ENCODE measurements at regions not wholly inside any gene's neighbourhood (a gene's known extent, or its start where the extent isn't known, plus 50 kb on each side); places are given as distances from the start of the nearest gene placed in this dataset.

DNA sequence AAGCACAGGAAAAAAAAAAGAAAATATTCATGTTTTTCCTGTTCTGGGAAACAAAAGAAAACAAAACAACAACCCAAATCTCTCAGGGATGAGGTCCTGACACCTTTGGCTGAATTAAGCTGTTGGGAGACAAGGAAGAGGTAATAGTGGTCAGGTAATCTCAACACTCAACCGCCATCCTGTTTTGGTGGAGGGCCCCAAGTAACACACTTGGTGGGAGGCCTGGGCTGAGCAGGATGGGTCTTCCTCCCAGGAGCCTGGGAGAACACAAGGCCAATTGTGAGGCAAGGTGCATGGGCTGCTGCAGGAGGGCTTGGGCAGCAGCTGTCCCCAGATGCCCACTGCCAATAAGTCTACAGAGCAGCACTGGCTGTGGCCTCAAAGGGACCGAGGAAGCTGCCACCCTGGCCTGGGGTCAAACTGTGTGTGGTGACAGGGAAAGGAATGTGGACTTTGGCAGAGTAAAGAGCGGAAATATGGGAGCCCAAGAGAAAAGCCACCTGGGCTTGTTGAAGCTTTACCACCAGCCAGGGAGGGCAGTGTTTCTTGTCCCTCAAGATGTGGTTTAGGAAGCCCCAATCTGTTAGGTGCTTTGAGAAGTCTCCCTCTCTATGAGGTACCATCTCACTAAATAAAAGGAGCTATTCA, 93.5 kb upstream of the SLC25A13 start:
- TF ChIP-seq, protein P1, sequence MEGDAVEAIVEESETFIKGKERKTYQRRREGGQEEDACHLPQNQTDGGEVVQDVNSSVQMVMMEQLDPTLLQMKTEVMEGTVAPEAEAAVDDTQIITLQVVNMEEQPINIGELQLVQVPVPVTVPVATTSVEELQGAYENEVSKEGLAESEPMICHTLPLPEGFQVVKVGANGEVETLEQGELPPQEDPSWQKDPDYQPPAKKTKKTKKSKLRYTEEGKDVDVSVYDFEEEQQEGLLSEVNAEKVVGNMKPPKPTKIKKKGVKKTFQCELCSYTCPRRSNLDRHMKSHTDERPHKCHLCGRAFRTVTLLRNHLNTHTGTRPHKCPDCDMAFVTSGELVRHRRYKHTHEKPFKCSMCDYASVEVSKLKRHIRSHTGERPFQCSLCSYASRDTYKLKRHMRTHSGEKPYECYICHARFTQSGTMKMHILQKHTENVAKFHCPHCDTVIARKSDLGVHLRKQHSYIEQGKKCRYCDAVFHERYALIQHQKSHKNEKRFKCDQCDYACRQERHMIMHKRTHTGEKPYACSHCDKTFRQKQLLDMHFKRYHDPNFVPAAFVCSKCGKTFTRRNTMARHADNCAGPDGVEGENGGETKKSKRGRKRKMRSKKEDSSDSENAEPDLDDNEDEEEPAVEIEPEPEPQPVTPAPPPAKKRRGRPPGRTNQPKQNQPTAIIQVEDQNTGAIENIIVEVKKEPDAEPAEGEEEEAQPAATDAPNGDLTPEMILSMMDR (IDR thresholded peaks at IDR 0.05): no peak
- no peak for TF ChIP-seq POLR2A (IDR thresholded peaks at IDR 0.05)
